ENCODE measurements at regions not wholly inside any gene's neighbourhood (a gene's known extent, or its start where the extent isn't known, plus 50 kb on each side); places are given as distances from the start of the nearest gene placed in this dataset.
"Not testable (repeated sequence)": the region's sequence is repeated elsewhere in the genome, so short reads cannot be mapped to it uniquely, and the experiment has no call there.

DNA sequence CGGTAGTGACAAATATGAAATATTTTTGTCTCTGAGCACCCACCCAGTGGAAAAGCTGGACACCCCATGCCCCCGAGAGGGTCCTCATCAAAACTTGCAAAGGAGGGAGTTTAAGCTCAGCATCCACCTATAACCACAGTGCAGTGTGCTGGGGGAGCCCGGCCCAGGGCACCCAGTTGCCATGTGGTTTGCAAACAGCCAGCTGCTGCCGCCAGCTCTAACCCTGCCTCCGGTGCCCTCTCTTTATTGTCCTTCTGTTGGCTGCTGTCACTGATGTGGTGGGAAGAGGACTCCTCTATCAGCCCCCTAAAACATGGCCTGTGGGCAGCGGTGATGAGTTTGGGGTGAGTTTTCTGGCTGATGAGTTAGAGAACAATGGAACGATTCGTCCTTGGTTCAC, 160.9 kb upstream of the MVB12B start:
- in situ Hi-C loops (cut with MboI; ENCODE audit: low sequenced_read_pairs): no loop called here

DNA sequence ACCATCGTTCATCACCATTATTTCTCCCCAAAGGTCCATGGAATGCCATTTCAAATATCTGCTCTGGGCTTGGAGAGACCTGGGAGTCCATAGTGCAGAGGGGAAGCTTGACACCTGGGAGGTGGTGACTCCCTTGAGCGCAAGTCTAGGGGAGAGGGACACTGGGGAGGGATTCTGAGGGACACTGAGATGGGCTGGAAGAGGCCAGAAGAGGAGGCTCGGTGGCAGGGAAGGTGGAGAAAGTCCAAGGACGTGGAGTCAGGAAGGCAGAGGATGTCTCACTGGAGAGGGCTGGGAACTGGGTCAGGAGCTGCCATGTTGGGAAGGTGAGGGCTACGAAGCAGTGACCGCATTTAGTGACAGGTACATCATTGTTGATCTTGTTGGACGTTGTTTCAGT, 160.3 kb upstream of the MVB12B start:
- in situ Hi-C loops (cut with MboI; ENCODE audit: low sequenced_read_pairs): no loop called here

DNA sequence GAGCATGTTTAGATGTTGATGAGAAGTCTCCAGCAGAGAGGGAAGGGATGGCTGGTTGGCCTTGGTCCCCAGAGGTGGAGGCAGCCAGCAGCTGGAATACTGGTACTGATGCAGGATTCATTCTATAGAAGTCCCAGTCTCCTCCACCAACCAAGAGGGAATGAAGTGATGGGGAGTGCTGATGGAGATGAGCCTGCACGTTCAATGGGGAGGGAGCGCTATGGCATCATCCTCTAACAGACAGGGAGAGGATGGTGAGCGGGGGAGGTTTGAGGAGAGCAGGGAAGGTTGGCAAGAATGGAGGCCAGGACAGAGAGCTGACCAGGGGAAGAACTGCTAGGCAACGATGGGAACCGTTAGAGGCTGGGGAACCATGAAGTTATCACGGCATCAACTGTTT, 159.8 kb upstream of the MVB12B start:
- in situ Hi-C loops (cut with MboI; ENCODE audit: low sequenced_read_pairs): no loop called here

DNA sequence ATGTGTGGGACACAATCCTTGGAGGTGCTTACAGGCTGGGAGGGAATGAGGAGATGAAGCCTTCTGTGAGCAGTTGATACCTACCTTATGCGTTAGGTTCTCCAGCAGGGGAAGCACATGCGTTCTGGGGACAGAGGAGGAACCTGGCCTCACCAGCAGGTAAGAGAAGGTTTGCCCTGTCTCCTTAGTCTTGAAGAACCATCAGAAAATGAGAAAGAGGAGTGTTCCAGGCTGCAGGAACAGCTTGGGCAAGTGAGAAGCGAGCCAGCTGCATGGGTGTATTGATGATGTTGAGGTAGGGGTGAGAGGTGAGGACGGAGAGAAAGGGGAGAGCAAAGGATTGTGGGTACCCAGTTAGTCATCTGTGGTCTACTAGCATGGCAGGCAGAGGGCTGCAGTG, 156.9 kb upstream of the MVB12B start:
- in situ Hi-C loops (cut with MboI; ENCODE audit: low sequenced_read_pairs): no loop called here

DNA sequence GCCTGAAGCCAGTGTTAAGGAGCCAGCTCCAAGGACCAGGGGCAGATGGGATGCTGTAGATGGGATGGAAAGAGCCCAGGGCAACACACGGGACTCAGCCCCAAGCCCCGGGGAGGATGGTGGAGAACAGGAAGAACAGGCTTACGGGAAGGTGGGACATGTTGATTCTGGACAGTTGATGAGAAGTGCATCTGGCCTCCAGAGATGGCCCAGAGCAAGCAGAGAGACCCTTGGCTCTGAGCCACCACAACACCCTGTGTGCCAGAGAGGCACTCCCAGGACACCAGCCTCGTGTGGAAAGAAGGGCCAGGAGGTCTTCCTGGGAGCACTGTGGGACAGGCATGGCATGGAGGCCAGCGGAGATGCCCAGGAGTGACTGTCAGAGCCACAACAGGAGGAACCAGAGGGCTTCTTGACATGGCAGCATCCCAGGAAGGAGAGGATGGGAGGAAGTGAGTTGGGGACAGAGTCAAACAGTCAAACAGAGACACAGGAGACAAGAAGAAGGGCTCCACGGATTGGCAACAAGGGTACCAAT, 156.3 kb upstream of the MVB12B start:
- in situ Hi-C loops (cut with MboI; ENCODE audit: low sequenced_read_pairs): no loop called here

DNA sequence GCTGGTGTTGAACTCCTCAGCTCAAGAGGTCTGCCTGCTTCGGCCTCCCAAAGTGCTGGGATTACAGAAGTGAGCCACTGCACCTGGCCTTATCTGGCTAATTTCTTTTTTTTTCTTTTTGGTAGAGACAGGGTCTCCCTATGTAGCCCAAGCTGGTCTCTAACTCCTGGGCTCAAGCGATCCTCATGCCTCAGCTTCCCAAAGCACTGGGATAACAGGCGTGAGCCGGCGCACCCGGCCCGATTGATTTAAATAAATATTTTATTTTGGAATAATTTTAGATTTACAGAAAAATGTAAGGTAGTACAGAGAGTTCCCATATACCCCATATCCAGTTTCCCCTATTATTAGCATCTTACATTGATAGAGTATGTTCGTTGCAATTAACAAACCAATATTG, 155.0 kb upstream of the MVB12B start:
- in situ Hi-C loops (cut with MboI; ENCODE audit: low sequenced_read_pairs): no loop called here

DNA sequence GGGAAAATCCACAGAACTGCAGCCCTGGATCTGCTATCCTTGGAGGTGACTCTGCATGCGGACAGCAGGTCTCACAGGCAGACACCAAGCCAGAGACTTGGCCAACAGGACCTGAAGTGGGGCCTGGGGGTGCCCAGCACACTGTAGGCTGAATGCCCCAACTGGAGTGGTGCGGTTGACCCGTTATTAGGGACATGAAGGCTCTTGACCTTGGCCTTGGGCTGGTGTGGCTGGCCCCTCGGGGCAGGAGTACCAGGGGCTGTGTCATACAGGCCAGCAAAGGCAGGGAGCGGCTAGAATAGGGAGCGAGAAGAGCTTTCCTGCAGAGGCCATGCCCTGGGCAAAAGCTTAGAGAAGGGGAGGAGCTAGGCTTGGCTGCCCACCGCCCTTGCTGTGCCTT, 153.2 kb upstream of the MVB12B start:
- in situ Hi-C loops (cut with MboI; ENCODE audit: low sequenced_read_pairs): no loop called here

DNA sequence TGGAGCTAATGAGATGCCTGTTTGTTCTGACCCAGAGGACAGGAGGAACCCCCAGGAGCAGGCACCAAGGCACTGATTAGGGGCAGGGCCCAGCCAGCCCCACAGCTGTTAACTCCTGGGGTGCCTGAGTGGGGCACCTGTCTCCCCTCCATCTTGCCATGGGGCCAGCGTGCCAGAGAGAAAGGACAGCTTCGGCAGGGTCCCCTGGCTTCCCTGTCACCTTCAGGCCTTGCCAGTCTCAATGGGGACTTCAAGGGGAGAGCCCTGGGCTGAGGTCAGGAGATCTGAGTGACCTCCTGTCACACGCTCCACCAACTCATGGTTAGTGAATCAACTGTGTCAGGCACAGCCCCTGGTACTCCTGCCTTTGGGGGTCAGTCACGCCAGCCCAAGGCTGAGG, 152.7 kb upstream of the MVB12B start:
- in situ Hi-C loops (cut with MboI; ENCODE audit: low sequenced_read_pairs): no loop called here

DNA sequence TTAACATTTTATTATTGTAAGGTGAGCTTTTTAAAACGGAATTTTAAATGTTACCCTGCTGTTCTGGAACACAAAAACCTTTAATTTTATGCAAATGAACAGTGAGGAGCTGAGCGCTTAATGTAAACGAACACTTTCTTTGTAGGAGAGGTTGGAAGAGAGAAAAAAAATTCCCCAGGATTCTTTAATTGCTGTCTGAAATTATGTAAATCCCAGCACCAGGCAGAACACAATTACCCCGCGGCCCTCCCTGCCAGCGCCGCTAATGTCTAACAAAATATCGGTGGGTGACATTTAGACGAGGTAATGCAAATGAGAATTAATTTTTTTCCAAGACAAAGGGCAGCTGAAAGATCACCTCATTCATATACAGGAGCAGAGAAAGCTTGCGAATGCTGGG, 143.4 kb upstream of the MVB12B start:
- in situ Hi-C loops (cut with MboI; ENCODE audit: low sequenced_read_pairs): no loop called here

DNA sequence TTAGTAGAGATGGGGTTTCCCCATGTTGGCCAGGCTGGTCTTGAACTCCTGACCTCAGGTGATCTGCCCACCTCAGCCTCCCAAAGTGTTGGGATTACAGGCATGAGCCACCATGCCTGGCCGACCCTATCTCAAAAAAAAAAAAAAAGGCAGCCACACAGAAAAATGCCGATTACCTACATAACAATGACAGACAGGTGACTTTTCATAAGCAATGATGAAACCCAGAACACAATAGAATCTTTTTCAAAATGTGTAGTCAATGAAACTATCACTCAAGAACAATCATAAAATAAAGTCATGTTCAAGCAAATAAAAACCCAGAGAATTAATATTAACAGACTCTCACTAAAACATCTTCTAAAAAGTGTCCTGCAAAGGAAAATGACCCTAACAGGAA, 135.6 kb upstream of the MVB12B start:
- in situ Hi-C loops (cut with MboI; ENCODE audit: low sequenced_read_pairs): not testable (repeated sequence)

DNA sequence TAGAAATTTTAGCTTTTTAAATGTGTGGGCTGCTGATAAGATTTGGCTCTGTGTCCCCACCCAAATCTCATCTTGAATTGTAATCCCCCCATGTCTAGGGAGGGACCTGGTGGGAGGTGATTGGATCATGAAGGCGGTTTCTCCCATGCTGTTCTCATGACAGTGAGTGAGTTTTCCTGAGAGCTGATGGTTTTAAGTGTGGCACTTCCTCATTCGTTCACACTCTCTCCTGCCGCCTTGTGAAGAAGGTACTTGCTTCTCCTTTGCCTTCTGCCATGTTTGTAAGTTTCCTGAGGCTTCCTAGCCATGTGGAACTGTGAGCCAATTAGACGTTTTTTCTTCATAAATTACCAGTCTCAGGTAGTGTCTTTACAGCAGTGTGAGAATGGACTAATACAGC, 127.8 kb upstream of the MVB12B start:
- in situ Hi-C loops (cut with MboI; ENCODE audit: low sequenced_read_pairs): no loop called here

DNA sequence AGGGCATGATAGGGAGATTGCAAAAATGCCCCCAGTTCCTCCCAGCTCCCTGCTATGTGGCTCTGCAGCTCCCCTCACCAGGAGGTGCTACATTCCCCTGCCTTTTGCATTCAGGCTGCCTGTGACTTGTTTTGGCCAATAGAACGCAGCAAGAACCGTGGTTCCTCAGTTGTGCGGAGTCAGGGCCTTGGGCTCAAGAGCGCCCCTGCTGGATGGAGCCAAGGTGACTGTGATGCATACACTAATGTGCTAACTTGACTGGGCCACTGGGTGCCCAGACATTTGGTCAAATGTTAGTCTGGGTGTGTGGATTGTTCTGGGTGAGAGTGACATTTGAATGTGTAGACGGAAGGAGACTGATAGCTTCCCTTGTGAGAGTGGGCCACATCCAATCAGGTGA, 123.3 kb upstream of the MVB12B start:
- in situ Hi-C loops (cut with MboI; ENCODE audit: low sequenced_read_pairs): no loop called here

DNA sequence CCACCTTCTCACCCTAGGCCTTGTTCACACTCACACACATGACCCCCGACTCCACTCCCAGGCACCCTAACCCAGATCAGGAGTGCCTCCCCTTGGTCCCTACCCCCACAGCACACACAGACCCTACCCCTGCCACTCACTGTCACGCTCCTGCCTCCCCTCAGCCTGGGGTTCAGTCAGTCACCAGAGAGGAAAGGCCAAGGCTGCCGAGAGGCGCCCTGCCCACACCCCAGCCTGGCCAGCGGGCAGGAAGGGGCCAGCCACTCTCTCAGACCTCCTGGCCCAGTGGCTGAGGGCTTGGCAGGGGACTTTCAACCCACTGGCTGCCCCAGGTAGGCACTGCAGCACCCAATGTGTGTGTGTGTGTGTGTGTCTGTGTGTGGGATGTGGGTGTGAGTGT, 122.4 kb upstream of the MVB12B start:
- in situ Hi-C loops (cut with MboI; ENCODE audit: low sequenced_read_pairs): no loop called here

DNA sequence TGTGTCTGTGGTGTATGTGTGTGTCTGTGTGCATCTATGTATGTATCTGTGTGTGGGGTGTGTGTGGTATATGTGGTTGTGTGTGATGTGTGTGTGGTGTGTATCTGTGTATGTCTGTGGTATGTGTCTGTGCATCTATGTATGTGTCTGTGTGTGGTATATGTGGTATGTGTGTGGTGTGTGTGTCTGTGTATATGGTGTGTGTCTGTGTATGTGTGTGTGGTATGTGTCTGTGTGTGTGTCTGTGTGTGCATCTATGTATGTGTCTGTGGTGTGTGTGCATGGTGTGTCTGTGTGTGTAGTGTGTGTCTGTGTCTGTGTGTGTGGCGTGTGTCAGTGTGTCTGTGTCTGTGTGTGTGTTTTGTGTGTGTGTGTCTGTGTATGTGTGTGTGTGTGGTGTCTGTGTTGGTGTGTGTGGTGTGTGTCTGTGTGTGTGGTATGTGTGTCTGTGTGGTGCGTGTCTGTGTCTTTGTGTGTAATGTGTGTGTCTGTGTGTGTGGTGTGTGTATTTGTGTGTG, 121.9 kb upstream of the MVB12B start:
- in situ Hi-C loops (cut with MboI; ENCODE audit: low sequenced_read_pairs): no loop called here

DNA sequence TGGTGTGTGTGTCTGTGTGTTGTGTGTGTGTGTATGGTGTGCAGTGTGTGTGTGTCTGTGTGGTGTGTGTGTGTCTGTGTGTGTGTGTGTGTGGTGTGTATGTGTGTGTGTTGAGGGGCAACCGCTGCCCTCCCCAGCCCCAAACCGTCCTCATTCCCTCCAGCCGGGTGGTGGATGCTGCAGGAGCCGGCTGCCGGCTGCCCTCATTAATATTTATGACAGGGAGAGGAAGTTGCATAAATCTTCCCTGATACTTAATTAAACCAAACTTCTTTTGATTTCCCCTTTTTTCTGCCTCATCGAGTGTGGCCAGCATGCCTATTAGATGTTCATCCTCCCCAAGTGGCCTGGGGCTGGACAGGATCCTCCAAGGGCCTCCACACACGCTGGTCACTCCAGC, 121.4 kb upstream of the MVB12B start:
- in situ Hi-C loops (cut with MboI; ENCODE audit: low sequenced_read_pairs): no loop called here

DNA sequence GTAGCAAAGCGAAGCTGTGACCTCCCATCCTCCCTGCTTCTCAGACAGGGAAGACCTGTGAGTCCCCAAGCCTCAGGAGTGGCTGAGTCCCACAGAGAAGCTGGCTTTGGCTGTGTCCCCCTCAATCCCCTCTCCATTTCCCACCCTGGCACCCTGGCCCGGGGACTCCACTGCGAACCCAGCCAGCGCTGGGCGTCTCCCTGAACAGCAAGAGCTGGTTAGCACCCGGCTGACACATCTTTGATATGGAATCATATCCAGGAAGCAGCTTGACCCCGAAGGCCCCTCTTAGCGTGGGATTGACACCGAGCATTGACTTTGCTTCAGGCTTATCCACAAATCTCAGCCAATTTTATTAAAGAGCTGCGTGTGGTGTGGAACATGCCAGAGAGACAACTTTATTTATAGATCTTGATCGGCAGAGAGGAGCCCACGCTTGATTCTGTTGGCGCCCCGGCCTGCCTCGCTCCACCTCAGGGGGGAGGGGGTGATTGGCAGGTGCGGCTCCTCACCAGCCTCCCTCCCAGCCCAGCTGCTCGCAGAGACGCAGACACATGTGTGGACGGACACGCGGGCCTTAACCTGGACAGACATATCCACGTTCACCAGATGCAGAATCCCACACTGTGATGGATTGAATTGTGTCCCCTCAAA, 120.7 kb upstream of the MVB12B start:
- in situ Hi-C loops (cut with MboI; ENCODE audit: low sequenced_read_pairs): no loop called here

DNA sequence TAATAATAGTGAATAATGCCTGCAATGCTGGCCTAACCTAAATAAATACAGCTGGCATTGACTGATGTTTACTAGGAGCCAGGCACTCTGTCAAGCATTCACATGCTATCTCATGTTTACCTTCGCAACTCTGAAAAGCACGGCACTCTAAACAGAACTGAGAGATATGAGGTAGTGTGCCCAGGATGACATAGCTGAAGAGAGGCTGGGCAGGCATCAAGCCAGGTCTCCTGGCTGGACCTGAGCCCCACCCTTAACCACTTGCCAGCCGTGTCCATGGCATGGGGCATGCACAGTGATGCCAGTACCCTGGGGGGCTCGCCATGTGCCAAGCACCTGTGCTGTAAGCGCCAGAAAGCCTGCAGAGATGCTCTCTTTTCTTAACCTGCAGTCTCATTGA, 119.4 kb upstream of the MVB12B start:
- in situ Hi-C loops (cut with MboI; ENCODE audit: low sequenced_read_pairs): no loop called here

DNA sequence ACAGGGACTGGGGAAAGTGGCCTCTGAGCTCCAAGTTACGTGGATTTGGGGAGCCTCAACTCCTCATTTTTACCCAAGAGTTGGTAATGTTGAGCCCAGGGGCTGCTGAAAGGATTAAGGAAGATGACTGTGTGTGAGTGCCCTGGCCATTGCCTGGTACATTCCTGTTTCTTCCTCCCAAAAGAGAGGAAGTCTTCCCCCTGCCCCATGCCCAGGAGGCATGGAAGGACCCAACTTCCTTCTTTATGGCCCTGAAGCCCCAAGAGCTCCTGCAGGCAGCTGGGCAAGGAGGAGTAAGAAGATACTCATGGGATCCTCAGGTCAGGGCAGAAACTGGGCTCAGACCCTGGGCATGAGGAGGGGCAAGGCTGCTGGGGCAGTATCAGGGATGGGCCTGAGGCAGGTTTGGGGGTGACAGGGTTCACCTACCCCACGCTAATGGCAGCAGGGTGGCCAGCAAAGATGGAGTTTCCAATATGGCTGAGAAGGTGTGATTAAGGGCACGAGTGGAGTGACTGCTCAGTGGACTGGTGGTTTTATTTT, 118.3 kb upstream of the MVB12B start:
- in situ Hi-C loops (cut with MboI; ENCODE audit: low sequenced_read_pairs): no loop called here

DNA sequence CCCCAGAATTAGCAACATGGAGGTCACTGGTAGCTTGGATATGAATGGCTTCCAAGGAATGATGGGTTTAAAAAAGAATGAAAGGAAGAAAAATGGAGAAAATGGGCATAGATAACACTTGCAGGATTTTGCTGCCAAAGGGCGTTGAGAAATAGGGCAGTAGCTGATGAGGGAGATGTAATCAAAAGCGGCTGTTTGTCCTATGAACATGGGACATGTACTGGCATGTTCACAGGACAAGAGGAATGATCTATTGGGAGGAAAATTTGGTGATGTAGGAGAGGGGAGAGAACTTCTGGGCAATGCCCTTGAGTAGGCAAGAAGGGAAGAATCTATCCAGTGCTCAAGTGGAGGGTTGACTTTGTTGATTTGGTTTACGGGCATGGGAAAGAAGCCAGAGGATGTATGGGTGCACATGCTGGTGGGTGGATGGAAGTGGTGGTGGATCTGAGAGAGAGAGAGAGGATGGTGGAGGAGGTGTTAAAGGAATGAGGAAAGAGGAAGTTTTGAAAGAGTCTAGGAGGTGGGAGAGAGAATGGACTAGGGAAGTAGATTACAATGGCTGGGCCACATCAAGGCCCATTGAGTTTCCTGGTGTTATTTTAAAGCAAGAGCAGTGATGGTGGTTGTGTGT, 115.1 kb upstream of the MVB12B start:
- in situ Hi-C loops (cut with MboI; ENCODE audit: low sequenced_read_pairs): no loop called here

DNA sequence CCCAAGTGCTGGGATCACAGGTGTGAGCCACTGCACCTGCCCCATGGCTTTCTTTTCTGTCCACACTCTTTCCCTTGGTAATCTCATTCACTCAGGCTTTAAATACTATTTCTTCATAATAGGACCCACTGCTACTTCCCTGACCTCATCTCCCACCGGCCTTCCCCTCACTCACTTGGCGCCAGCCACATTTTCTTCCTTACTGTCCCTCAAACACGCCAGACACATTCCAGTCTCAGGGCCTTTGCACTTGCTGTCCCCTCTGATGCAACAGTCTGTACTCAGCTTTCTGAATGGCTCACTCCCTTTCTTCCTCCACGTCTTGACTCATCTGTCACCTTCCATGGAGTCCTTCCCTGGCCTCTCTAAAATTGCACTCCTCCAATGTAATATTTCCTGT, 111.1 kb upstream of the MVB12B start:
- in situ Hi-C loops (cut with MboI; ENCODE audit: low sequenced_read_pairs): no loop called here

DNA sequence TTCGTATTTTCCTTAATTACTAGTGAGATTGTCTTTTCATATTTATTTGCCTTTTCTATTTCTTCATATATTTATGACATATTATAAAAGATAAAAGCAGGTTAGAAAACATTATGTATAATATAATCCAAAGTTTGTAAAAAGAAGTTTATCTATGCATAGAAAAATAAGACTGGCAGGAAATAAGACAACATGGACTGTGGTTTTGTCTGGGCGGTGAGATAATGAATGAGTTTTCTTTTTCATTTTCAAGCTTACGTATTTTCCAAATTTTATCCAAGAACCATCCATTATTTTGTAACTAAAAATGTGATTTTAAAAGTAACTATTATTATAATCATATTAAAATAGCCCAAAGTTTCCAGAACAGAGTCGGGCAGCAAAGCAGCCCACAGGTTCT, 109.8 kb upstream of the MVB12B start:
- in situ Hi-C loops (cut with MboI; ENCODE audit: low sequenced_read_pairs): no loop called here

DNA sequence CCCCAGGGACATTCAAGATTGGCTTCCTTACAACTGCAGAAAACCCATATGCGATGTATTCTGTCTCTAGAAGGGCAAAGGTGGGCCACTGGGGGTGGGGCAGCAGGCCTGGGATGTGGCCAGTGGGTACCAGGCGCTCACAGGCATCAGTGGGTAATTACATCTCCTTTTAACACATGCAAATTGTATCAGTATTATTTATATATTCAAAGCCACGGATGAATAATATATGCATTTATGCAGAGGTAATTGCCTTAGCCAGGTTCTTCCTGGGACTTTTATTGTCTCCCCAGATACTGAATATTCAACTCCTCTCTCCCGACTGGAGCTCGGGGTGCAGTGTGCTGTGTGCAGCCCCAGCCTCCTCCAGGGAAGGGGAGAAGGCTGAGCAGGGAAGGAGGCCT, 109.4 kb upstream of the MVB12B start:
- in situ Hi-C loops (cut with MboI; ENCODE audit: low sequenced_read_pairs): no loop called here

Data from HL-60/S4 treated with phorbol 12-myristate 13-acetate at 8.2 ng/mL for 4 days and 3 days (cell line).